ENCODE measurements at regions not wholly inside any gene's neighbourhood (a gene's known extent, or its start where the extent isn't known, plus 50 kb on each side); places are given as distances from the start of the nearest gene placed in this dataset.

DNA sequence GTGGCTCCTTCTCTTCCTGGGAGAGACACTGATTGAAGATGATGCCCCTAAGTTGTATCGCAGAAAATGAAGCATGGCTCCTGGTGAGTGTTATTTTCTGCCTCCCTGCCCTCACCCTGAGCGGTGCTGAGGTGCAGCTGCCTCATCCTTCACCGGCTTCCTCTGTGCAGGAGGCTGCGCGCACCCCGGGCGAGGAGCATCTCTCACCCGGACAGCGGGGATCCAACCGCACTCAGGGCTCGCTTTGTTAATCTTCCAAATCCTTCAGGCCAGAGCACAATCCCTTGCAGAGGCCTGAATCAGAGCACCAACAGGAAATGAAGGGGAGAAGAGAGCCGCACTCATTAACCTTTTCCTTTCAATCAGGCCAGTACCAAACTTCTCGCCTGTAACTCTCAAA, 910.3 kb downstream of the CCSER2 start:
- no peak for ATAC-seq

DNA sequence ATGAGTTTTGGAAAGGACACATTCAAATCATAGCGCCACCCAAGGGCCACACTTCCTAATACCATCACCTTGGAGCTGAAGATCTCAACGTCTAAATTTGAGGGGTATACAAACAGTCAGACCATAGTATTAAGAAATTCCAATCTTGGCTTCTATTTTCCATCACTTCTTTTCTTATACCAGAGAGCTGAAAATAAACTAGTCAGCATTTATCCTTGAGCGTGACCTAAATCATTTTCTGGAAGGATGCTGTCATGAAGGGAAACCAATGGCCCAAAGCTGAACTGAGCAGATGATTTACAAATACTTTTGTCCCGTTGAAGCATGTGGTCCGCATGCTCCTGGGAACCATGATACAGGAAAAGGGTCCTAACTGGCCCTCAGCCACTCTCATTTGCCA, 921.9 kb downstream of the CCSER2 start:
- no peak for ATAC-seq

DNA sequence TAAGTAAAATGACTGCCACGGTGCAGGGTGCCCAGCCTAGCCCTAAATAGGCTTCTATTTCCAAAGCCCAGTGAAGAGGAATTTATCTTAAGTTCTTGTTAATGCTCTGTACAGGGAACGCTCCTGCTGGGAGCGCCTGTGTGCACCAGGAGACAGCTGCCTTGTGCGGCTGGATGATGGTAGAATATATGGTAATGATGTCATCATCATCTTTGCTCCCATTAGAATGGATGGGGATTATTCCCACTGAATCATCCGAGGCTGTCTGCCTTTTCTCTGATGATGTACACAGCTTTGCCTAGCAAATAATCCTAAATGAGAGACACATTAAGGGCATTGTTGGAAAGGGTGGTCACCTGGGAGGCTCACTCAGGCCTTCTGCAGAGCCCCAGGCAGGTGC, 928.1 kb downstream of the CCSER2 start:
- no peak for ATAC-seq

DNA sequence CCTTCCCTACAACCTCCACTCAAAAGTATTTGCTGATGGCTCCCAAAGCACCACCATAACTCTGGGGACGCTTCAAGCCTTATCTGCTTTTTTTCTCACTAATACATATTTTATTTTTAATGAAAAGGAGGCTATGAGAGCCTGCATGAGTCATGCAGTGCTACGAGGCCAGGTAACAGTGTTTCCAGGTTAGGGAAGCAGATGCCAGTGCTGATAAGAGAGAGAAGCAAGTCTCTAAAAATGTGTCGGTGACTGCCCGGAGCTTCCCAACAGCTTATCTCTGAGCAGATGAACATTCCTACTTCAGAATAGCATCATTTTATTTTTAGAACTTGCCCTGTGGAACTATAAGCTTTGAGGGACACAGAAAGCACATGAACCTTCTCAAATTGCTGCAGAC, 931.5 kb downstream of the CCSER2 start:
- ATAC-seq = no peak

DNA sequence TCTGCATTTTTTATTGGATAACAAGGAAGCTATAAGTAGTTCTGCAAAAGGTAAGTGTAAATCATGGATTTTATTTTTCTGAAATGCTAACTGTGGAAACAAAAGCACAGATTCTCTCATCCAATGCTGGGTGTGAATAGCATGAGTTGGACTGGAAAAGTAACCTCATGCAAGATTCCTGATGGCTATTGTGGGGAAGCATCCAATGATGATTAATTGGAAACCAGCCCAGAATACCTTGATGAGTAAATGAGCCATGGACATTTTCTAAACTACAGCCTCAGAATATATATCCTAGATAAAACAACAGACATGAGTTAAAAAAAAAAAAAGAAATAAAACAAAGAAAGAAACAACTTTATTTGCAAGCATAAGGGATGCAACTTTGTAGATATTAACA, 934.6 kb downstream of the CCSER2 start:
- ATAC-seq = no peak

DNA sequence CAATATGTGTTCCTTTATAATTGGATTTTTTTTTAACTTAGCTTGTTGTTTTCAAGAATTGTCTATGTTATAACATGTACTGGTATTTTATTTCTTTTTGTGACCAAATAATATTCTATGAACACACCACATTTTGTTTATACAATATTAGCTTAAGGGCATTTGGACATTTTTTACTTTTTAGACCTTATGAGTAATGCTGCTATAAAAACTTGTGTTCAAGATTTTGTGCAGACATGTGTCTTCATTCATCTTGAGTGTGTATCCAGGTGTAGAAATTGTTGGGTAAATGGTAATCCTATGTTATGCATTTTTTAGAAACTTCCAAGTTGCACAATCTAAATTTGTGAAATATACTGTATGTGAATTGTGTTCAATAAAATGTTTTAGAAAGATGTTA, 936.7 kb downstream of the CCSER2 start:
- ATAC-seq = no peak

DNA sequence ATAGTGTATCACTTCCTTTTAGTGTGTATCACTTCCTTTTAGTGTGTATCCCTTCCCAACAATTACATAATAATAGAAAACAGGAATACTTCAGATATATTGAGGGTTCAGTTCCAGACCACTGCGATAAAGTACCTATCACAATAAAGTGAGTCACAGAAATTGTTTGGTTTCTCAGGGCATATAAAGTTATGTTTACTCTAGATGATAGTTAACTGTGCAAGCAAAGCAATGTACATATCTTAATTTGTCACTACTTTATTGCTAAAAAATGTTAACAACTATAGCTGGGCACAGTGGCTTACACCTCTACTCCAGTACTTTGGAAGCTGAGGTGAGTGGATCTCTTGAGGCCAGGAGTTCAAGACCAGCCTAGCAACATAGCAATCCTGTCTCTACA, 938.4 kb downstream of the CCSER2 start:
- no peak for ATAC-seq

DNA sequence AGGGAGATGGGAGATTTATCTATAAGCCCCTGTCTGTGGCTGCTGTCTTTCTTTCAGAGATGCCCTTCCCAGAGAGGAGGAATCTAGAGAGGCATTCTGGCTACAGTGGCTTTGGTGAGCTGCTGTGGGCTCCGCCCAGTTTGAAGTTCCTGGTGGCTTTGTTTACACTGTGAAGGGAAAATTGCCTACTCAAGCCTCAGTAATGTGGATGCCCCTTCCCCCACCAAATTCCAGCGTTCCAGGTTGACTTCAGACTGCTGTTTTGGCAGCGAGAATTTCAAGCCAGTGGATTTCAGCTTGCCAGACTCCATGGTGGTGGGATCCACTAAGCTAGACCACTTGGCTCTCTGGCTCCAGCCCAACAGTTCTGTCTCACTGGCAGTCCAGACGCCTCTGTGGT, 951.6 kb downstream of the CCSER2 start:
- no peak for ATAC-seq

DNA sequence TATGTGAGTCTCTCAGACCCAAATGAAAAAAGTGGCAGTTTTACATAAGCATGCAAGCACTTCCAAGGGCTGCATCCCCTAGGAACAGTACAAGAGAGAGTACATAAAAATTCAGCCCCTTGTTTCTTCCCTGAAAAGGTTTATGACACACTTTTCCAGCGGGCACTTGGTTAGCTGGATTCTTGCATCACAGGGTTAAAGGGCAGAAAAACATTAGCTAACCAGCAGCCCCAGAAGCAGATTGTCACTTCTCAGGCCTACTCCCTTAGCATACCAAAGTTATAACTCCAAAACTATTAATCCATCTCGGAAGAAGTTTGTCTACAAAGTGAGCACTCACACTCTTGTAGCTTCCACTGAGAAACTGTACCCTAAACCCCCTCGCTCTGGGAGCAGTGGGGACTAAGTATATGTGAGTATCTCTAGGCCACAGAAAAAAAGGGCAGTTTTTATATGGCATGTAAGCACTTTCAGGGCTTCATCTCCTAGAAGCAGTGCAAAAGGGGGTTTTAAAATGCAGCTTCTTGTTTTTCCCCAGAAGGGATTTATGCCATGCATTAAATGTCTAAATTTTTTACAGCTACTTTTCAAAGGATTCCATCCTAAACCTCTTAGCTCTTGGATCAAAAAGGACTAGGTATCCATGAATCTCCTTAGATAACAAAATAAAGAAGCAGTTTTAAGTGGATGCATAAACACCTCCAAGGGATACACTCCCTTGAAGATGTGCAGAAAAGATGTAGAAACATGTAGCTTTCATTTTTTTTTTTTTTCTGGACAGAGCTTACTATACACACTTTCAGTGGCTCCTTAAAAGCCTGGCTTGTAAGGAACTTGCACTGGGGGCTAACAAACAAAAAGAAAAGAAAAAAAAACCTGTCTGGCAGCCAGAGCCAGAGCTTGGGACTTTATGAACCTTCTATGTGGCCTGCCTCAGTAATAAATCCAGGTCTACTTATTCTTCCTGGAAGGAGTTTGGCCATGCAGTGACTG, 956.7 kb downstream of the CCSER2 start:
- no peak for ATAC-seq

DNA sequence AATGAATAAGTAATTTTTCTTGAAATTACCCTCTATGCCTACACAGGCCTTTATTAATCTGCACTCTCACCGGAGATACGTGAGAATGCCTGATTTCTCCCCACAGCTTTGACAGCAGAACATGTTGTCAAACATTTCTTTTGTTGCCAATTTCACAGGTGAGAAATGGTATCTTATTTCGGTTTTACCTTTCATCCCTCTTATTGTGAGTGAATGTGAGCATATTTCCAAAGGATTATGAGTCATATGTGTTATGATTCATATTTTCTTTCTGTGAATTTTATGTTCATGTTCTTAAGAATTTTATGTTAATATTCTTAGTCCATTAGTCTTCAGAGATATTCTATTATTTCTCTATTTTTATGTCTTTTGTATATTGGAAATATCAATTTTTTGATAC, 965.1 kb downstream of the CCSER2 start:
- no peak for ATAC-seq

DNA sequence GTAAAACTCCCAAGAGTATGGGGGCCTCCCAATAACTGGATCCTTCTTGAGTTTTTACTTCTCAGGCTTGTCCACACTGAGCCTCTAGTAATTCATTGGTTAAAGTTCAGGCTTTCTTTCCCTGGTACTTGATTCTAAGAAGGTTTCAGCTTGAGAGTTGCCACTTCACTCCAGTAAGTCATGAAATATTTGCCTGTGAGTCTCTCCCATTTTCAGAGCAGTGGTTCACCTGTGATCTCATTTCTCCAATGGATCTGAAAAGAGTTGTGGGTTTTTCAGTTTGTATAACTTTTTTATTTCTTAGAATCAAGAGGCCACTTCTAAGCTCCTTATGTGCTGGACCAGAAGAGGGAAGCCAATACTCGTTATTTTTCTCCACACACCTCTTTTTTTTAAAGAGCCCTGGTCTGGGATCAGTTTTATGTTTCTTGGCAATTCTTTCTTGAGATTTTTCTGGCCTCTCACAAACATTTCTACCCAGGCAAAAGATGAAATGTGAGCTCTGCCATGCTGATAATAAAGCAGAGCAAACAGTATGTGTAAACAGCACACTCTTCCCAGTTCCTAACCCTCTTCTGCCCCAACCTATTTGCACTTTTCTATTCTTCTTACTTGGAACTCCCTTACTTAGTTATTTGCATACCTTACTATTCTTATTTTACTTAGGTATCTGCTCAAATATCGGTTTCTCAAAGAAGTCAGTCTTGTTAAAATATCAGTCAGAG, 983.4 kb downstream of the CCSER2 start:
- ATAC-seq = no peak

DNA sequence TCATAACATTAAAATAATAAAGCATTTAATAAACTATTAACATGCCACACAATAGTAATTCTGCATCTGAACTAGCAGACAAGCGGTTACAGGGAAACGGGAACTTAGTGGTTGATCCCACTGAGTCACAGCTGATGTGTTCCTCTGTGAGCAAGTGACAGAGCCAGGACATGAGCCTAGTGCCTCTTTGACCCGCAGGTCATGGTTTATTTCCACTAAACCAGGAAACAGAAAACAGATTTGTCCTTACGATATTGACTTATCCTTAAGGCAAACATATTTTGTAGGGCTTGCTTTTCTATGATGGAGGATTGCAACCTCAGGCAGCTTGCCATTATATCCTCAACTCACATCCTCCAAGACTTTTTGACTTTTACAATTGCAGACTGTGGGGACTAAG, 987.3 kb downstream of the CCSER2 start:
- no peak for ATAC-seq

DNA sequence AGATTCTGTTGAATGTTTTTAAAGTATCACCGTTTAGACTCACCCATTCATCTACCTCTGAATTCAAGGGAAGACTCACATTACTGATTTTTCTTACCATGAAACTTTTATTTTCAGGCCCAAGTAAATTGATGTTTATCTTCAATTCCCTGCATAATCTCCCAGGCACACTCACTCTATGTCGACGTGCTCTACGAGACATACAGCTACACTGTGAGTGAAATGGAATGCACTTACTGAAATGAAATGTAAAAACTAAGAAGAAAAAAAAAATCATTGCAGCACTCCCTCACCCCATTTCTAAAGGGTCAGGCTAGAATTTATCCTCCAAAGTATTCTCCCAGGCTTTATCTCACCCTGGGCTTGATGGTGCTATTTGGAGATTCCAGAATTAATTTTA, 987.9 kb downstream of the CCSER2 start:
- ATAC-seq = no peak

DNA sequence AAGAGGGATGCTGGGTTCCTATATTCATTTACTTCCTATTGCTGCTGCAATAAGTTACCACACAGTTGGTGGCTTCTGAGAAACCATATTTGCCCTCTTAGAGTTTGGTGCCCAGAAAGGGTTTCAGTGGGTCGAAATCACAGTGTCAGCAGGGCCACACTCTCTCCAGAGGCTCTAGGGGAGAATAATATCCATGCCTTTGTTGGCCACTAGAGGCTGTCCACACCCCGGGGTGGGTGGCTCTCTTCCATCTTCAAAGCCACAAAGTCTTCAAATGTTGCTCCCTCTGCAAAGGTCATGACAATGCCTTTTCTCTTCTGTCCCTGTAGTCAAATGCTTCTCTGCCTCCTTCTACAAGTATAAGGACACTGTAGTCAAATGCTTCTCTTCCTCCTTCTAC, 989.4 kb downstream of the CCSER2 start:
- no peak for ATAC-seq

DNA sequence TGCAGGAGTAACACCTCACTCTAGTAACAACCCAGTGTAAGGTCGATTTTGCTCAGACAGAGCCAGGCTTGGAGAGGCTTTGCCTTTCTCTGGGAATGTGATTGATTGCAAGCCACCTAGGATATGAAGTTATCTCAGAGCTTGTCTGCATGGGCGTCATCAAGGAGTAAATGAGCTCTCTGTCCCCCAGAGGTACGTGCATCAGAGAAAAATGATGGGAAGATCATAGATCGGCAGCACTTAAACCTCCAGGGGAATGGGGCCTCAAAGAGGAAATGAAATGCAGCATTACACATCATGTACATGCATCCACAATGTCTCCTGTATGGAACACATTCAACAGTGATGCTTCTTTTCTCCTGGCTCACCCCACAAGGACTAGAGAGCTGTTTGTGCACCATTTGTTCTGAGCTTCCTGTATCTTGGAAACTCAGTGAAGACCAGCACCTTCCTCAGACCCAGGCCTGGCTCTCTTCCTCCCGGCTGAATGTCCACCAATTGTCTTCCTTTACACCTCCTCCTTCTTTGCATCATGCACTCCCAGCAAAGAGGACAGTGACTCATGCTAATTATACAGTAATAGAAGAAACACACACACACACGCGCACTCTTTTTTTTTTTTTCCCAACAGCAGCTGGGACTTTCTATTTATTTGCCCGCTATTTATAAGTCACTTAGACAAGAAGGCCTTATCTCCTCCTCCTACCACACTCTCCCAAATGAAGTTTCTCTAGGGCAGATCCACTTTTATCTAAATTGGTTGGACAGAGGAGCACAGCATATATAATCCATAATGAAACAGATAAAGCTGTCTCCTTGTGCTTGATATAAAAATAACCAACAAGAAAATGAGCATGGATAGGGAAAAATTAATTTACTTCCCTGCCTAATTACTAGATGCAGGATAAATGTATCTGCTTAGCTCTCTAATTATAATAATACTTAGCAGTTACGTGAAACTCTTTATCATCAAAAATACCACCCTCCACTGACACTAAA, 990.7 kb downstream of the CCSER2 start:
- ATAC-seq = no peak

DNA sequence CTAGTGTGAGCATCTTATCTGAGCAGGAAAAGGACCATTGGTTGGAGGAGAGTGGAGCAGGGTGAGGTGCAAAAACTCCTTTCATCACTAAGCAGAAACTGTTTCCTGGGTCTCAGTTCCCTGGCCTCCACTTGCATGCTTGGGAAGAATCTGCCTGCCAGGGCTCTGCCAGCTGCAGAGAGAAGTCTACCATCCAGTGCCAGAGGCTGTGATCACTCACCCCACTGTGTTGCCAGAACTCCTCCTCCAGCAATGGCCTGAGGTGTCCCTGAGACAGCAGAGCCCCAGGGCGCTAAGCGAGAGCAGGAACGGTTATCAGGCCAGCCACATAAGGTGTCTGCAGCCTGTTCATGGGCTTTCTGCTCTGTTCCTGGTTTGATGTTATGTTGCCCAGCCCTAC, 991.4 kb downstream of the CCSER2 start:
- ATAC-seq = no peak

DNA sequence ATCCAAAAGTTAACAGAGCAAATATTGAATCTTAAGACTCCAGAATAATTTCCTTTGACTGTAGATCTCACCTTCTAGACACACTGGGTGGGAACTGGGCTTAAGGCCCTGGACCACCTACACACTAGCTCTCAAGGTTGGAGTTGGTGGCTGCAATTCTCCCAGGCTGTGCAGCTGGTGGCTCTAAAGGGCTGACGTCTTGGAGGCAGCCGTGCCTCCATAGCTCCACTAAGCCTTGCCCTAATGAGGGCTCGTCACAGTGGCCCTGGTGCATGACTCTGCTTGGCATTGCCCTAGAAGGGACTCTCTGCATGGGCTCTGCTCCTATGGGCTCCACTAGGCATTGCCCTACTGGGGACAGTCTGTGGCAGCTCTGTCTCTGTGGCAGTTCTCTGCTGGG, 1005.2 kb downstream of the CCSER2 start:
- no peak for ATAC-seq

DNA sequence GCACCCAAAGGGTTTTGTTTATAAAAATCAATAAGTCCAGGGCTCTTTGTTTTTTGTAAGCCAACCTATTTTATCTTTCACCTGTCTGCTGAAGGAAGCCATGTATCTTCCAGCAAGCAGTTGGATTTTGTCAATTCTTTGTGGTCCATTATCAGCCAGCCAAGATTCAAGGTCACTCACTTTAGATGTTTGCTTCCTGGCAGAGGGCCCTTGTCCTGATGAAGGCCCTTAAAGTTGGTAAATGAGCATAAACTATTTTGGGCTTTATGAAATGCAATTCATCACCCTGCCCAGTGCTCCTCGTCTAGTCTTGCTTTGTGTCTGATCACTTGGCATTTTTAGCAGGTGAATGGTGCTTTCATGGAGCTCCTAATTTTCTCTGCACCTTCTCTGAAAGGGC, 1004.2 kb downstream of the GRID1 start:
- no peak for ATAC-seq

DNA sequence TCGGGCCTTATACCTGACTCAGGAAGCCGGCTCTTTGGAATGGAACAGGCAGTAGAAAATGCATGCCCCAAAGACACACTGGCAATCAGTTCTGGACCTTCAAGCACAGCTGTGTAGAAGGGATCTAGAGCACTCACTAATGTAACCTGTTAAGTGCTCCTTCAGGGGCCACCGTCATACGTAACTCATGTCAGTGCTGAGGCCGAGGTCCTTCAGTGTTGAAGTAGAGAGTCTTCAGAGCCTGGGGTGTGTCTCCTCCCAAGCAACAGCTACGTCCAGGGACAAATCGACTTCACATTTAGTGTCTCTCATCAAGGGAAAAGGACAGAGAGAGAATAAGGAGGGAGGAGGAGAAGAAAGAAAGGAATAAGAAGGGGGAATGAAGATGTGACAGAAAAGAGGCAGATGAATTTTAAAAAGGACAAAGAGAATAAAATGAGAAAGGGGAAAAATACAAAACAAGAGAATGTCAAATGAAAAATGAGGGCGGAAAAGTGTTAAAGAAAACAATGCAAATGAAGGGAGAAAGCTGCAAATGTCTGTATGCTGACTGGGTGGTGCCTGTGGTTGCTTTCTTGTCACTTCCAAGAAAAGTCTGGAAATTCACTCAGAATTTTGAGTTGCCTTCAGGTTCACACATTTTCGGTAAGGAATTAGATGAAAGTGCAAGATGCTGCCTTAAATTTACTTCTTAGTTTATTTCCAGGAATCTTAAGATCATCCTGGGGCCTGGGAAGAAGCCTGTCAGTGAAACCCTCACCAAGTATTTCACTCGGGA, 989.4 kb downstream of the GRID1 start:
- no peak for ATAC-seq

DNA sequence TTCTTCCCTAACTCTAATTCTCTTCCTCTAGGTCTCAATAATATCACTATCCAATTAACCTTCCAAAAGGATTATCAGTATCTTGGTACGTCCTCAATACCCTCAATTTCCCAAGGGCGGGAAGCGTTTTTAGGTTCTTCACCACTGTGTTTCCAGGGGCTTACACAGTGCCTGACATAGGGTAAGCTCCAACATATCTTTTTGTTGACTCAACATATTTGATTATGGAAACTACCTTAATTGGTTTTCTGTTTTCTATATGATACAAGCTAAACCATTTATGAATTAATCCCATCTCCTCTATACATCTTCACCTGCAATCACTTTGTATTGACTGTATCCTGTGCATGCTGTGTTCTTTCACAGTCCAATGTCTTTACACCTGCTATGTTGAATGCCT, 987.3 kb downstream of the GRID1 start:
- ATAC-seq = no peak

DNA sequence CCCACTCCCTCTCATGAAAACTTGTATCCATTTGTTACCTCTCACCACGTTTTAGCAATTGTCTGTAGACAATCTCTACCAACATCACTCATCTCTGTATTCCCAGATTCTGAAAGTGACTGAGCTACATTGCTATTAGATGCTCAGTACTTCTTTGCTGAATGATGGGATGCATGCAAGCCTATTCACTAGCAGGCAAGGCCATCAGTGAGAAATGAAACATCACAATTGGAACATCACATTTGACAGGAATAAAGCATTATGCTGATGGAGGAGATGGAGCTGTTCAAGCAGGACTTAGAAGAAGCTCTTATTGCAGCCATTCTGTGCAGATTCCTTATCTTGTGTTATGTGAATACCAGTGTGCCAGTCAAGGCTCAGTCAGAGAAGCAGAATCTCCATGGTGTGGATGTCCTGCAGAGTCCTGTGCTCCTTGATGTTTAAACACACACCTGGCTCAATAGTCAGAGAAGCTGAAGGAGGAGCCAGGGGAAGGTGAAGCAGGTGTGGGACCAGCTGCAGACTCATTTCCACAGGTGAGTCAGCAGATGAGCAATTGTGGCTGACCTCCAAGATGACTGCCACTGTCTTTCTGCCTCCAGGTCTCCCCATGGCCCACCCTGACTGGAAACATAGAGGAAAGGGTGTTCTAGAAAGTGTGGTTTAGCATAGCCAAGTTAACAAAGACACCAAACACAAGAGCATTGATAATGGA, 965.5 kb downstream of the GRID1 start:
- ATAC-seq = no peak
